ENCODE measurements at regions not wholly inside any gene's neighbourhood (a gene's known extent, or its start where the extent isn't known, plus 50 kb on each side); places are given as distances from the start of the nearest gene placed in this dataset.
"Not testable (repeated sequence)": the region's sequence is repeated elsewhere in the genome, so short reads cannot be mapped to it uniquely, and the experiment has no call there.

GRCh38 chr11:26882363-26882880 is 111.5 kb upstream of the FIBIN start:
- not testable (repeated sequence) for TF ChIP-seq POLR2A, CTCF, EP300 (IDR thresholded peaks at IDR 0.05)
